GM18520 (cell line): ENCODE measurements at regions not wholly inside any gene's neighbourhood (a gene's known extent, or its start where the extent isn't known, plus 50 kb on each side); places are given as distances from the start of the nearest gene placed in this dataset.

Source experiments
- ATAC-seq: cut with Tn5 transposase; IDR thresholded peaks from one replicate; pipeline ENCODE4 v1.9.1; 2021; ENCODE audit not compliant: unreplicated experiment

DNA sequence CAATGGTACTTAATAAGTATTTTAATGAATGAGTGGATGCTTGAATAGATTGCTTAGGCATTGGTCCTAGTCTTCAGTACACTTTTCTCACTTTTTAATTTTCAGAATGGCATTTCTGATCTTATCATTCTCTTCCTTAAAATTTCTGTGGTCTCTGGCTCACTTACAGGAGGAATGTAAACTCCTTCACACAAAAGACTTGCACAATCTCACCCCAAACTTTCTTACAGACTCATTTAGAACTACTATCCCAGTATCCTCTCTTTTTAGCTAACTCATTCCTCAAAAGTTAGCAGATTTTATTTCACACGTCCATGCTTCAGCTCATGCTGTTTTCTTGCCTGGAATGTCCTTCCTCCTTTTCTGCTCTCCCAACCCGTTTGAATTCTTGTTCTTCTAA lies 350.1 kb downstream of the GRXCR1 start:
- ATAC-seq: no peak

DNA sequence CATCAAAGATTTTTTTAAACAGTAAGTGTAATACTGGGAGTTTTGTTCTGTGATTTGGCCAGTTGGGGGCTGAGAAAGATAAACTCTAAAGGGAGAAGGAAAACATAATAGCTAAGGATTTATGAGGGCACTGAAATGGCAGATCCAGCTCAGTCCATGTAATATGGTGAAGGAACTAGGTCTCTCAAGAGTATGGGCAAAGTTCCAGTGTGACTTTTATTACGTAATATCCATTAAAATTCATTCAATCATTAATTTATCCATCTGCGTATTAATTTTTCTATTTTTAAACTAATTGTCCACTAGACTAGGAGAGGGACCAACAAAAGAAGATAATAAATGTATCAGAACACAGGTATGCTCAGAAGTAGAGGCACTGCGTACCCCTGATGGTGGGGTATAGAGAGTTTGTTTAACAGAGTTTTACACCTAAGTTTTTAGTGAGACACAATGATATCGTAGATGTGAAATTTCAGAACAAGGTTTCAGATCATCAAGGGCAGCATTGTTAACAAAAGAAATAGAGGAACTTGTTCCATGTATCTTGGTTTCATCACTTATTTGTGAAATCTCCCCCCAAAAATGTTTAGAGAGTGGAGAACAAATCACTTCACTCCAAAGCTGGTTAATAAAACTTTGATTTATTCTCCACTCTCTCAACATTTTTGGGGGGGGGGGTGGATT lies 351.1 kb downstream of the GRXCR1 start:
- ATAC-seq: no peak

DNA sequence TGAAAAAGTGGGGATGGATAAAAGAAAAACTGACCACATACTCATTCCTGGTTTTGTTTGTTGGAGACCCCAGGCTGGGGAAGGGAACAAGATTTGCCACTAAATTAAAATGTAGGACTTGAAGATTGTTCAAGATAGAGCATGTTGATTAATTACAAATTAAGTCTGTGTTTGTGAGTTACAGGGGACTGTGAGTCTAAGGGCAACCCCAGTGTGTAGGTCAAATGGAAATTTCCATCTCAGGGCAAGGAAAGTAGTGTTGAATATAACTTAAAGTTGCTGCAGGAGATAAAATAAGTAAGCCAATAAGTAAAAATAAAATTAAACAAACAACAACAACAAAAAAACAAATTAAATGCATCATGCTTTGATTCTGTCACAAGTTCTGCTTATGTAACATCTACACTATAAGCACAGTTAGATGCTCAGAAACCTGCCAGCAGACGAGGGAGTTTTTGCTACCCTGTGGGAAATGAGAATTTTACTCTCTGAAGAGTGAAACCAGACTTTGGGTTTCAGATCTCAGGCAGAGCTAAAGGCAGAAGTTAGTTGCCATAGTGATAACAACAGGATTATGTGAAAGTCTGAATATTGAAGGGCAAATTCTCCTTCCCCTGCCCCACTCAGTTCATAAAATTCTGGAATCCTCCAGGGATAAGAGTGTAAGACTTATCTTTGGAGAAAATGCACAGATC lies 352.3 kb downstream of the GRXCR1 start:
- ATAC-seq: peak; percentile 100

DNA sequence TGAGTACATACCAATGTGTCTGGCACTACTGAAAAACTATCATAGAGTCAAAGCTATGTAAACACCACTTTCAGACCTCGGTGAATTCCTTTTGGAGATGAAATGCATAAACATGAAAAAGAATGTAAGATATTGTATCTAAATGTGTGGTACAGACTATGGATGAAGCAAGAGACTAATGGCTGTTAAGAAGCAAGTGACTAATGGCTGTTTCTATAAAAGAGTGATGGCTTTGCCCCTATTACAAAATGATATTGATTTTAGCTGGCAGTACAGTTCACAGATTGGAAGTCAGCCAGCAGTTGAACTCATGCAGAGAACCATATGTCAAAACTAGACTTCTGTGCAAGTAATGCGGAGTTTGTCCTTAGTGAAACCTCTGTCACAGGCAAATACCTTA lies 359.3 kb downstream of the GRXCR1 start:
- ATAC-seq: no peak

DNA sequence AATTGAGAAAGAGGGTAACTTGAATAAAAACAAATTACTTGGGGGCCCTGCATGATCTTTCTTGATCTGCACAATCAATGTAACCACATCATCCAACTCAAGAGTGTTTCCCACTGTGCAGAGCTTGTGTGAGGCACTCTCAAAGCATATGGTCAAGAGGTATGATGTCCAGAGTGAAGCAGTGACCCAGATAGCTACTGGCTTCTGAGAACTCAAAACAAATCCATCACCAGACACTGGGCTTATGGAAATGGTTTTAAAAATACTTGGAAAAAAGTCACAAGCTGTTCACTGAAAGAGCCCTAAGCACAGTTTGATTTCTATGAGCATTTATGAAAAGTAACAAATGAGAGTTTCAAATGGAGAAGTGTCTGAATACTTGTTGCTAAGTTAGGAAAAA lies 361.0 kb downstream of the GRXCR1 start:
- no peak for ATAC-seq

DNA sequence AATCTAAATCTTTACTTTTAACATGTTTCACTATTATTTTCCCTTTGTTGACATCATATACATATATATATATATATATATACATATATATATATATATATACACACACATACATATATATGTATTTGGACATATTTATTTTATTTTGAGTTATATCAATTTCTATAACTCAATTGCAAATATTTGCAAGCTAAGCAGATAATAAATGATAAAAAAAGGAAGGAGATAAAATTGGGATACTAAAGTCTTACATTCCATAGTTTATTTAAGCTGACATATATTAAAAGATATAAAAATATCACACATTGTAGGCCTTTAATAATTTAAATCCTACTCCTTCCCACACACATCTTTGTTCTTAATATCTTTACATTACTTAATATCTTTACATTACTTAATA lies 372.2 kb downstream of the GRXCR1 start:
- ATAC-seq: no peak

DNA sequence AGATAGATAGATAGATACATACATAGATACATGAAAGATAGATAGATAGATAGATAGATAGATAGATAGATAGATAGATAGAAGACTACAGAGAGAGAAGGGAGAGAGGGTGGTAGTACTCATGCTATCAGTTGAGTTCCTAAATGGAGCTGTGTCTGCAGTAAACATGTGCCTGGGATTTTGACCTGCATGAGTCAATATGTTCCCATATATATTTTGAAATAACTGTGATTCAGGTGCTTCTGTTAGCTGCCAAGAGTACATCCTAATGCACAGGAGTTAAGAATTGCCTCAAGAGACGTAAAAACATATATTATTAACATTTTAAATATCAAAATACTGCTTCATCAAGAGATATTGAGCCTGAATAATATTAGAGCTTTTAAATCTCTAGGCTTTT lies 379.4 kb downstream of the GRXCR1 start:
- ATAC-seq: no peak

DNA sequence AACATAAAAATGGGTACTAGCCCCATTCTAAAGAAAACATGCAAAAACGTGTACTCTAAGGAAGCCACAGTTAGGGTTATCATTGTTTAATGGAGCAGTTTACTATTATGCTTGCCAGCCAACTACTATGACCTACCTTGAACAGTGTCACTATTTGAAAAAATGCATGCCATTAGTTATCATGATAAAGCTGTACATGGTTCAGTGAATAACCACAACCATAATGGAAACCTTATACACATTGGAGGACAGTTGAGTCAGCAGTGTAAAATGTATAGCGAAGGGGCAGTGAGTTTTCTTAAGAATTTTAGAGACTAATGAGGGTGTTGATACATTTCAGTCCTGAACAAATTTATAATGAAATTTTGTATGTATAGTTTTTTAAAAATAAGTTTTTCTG lies 381.9 kb downstream of the GRXCR1 start:
- no peak for ATAC-seq

DNA sequence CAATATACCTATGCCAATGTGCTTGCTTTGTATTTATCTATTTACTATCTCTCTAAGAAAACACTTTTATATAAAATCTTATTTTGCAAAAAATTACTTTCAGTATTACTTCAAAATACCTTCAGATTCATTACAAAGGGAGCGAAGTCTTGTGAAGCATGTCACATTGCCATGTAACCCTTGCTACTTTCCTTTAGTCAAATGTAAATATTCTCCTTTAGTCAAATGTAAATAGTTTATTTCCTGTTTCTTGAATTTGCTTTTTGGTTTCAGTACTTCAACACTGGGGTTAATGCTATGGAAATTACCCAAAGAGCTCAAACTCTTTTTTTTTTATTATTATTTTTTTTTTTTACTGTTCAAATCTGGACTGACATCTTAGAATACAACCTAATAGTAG lies 383.3 kb downstream of the GRXCR1 start:
- no peak for ATAC-seq

DNA sequence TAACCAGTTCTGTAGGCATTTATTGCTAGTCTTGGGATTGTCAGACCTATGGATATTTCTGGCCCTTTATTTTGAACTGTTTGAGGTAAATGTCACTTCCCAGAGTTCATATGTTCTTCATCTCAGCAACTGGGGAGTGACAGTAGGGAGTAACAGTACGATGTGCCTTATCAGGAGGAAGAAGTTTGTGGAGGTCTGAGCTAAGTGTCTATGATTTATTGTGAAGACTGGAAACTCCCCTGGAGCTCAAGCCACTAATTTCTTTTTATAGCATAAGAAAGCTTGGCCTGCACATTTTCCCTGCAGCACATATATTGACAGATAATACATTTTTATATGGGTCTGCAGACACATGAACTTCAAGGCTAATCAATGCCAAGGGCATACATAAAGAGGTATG lies 383.8 kb downstream of the GRXCR1 start:
- ATAC-seq: no peak

DNA sequence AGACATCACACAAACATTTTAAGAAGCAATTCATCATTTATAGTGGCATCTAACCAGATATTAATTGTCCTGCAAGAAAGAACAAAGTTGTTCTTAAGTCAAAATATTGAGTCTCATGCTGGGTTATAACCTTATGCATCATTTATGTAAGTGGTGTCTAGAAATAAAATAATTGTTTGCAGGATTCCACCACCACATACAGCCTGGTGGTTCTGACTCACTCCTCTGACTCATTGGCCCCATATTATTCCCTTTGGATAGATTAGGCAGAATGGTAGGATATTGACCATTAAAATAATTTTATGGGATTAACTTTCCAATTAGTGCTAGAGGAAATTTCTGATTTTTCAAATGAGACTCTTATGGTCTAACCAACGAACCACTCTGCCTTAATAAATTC lies 384.5 kb downstream of the GRXCR1 start:
- ATAC-seq: no peak

DNA sequence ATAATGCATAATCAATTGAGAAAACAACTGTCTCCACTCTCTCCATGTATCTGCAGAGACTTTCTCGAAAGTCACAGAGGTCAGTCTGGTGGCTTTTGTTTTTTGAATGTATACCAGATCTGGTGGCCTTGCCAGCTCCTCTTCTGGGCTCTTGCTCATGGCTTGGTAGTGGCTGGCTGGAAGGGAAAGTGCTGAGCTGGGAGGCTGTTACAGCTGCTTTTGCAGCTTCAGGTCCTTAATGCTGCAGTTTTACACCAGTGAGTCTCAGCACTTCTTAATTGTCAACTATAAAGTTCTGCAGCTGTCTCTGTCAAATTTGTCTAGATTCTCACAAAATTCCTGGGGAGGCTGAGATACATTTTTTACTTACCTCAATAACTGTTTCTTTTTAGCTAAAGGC lies 390.0 kb downstream of the GRXCR1 start:
- ATAC-seq: no peak

DNA sequence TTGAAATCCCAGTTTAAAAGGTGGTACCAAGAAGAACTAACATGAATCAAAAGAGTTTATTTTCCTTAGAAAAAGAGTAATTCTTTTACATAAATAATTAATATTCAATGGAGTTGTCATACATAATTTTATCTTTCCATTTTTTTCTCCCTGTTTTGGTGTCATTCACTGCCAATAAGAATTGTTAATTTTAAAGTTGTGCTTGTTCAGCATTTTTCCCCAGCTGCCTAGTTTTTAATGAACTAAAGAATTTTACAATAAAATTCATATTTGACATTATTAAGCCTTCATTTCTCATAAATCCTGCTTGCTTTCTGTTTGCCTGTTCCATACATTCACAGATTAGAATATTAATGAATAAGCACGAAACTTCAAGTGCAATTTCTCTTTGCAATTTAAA lies 393.6 kb downstream of the GRXCR1 start:
- no peak for ATAC-seq

DNA sequence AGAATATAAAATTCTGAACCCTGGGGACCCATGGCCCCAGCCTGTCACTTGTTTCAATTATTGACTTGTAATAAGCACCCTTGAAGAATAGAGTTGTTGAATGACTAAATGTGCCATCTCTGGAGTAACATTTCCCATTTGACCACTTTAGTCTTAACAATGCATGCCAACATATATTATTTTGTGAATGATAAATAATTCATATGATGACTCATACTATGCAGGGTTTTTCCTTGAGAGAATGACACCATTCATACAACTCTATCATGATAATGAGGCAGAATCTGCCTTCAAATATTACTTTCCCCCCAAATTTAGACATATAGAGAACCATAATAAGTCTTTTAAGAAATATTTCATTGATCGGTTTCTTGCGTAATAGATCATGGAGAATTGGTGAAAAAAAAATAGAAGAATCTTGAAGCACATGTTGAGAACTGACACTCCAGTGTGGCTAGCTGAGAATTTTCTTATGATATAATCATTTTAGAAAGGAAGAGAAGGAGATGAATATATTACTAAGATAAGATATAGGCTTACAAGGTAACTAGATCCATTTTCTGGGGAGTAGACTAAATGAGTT lies 404.5 kb downstream of the GRXCR1 start:
- no peak for ATAC-seq

DNA sequence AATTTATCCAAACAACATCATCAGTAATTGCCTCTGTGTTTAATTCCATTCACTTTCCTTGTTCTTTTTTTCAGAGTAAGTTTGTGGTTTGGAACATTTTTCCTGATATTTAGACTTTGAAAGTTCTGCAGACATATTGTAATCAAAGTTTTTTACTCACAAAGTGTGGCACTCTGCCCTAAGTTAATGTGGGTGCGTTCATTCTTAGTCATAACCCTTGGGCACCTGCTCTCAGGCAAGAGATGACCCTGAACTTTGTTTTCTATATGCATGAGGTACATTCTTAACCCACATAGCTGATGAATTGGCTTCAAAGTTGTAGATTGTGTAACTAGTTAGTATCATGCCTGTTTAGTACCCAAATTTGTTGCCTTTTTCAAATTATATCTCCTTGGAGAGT lies 424.3 kb downstream of the GRXCR1 start:
- no peak for ATAC-seq

DNA sequence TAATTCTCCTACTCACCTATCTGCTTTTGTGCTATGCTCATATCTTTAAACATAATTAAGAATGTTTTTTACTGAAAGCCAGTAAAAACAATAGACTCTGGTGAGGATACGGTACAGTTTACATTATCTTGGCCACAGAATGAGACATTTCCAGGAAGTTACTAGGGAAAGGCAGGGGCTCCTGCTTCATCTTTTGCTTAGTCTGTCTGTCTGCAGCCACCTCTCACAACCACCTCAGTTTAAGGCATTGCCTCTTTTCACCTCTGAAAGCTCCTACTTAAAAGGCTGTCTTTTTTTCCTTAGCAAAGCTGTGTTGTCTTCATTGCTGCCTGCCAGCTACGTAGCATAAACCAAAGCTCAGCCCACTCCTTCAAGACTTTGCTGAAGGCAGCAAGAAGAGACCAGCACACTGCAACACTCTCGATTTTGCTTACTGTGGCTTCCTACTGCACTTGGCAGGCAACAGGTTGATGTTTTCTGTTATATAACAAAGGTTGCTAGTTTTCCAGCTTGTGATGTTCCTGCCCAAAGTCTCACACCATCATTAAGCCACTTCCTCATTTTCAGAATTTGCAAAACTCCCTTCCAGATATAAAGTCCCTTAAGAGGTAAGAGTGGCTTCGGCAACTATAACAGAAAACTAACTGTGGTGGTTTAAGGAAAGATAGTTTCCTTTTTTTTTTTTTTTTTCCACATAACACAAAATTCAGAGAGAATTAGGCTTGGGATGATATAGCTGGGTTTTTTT lies 432.9 kb downstream of the GRXCR1 start:
- ATAC-seq: no peak

DNA sequence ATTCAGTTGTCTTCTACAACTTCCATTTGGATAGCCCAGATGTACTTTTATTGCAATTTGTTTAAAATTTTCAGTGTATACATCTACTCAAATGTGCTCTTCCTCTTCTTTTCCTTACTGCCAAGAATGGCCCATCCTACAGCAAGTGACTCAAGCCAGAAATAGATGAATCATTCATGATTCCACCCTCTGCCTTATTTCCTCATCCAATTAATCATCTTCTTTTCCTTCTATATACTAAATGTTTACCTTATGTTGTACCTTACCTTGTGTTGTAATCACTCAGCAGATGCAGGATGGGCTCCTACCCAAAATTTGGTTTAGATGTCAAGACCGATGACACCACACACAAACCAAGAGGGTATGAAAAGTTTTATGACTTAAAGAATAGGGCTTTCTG lies 437.8 kb downstream of the GRXCR1 start:
- ATAC-seq: no peak

DNA sequence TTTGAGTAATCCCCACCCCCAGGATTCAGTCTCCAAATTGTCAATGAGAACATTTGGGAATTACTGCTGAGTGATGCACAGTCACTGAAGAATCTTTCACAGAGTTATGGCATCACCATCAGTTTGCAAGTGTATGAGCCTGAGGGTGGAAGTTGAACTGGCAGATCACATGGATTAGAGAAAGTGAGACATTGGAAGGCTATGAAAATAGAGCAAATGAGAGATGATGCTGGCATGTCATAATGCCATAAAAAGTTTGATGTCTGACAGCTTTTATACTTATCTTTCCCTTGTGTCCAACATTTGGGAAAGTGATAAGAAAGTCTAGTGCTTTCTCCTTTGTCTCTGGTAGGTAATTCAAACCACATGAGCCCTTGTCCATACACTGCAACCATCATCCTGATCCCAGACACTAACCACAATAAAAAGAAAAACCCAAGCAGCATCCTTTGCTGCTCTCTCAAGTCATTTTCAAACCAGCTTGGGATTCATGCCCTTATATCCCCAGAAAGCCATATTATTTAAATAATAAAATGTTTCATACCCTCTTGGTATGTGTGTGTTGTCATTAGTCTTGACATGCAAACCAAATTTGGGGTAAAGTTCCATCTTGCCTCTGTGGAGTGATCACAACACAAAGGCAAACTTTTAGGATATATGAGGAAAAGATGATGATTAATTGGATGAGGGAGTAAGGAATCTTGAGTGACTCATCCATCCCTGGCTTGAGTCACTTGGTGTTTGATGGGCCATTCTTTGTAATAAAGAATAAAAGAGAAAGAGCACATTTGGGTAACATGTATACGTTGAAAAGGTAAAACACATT lies 438.9 kb downstream of the GRXCR1 start:
- no peak for ATAC-seq

DNA sequence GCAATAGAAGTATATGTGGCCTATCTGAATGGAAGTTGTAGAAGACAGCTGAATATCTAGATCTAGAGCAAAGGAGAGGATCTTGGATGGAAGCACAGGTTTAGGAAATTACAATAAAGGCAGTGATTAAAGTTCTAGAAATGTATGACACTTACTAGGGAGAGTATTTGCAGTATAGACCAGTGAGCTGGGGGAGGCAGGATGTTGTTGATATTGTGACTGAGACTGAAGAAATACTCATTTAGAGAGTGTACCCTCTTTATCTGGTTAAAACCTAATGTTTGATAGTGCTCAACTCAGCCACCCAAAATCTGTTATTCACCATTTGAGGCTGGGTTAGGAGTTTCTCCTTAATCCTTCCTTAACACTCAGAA lies 439.5 kb downstream of the GRXCR1 start:
- no peak for ATAC-seq

DNA sequence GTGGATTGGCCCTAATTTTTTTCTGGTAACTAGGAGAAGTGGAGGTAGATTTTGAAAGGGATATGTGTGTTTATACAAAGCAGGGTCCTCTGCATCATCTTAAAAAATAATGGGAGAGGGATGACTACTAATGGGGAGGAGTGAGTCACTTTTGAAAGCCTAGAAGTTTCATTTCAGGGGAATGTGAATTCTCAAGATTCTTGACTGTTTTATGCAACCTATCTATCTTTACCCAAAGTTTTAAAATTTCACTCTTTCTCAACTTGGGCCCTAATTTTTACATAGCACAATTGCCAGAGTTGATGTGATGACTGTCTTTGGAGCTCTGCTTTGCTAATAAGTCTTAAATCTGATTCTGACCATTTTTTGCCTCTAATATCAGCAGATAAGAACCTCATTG lies 445.2 kb downstream of the GRXCR1 start:
- no peak for ATAC-seq

DNA sequence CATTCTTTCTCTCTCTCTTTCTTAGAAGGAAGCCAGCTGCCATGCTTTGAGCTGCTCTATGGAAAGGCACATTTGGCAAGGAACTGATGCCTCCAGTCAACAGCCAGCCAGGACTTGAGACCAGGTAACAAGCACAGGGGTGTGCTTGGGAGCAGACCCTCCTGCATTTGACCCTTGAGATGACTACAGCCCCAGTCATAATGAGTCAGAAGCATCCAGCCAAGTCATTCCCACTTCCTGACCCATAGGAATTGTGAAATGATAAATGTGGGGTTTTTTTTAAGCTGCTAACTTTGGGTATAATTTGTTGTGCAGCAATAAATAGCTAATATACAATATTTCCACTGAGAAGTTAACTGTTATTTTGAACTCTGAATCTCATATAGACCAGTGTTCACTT lies 446.9 kb downstream of the GRXCR1 start:
- no peak for ATAC-seq
